Activated CD4-positive, alpha-beta T cell treated with anti-CD3 and anti-CD28 coated beads, Interleukin-2, Interleukin-4, amounts not matched to agents 100 ng/mL and 50 ng/mL, durations not matched to agents 16 hours and 8 hours (primary cell): ENCODE measurements at regions not wholly inside any gene's neighbourhood (a gene's known extent, or its start where the extent isn't known, plus 50 kb on each side); places are given as distances from the start of the nearest gene placed in this dataset.
"Not testable (repeated sequence)": the region's sequence is repeated elsewhere in the genome, so short reads cannot be mapped to it uniquely, and the experiment has no call there.

Experiments
- DNase-seq: peaks from one replicate; pipeline ENCODE4 v3.0.0-alpha.2; 2020; ENCODE audit warnings: low spot score

DNA sequence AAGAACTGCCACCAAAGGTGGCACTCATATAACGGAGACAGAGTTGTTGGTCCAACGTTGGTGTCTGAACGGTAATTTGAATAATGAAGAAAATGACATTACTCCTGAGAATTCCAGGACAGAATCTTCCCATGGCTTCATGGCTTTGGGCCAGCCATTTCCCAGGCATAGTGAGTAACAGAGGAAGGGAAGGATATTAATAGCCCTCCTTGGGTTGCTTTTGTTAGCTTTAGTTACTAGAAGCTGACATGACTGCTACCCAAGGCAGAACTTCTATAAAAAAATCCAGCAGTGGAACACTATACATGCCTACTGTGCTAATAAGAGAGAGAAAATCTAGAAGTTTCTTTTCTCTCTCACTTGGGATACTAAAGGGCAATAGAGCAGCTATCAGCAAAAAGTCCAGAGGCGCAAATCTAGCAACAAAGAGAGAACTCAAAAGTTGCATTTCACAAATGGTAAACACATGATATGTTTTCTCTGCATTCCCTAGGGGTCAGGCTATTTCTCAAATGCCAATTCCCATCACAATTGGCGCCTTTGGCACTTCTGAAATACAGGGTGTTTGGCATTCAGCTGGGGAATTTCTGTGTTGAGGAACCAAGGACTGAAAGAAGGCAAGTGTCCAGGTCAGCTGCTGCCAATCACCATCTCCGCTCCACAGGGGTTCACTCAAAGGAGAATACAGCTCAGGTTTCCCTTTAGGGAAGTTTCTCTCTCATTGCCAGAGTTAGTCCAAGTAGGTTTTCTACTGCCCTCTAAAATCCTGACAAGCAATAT, 160.8 kb upstream of the KYNU start:
- DNase-seq: no peak

DNA sequence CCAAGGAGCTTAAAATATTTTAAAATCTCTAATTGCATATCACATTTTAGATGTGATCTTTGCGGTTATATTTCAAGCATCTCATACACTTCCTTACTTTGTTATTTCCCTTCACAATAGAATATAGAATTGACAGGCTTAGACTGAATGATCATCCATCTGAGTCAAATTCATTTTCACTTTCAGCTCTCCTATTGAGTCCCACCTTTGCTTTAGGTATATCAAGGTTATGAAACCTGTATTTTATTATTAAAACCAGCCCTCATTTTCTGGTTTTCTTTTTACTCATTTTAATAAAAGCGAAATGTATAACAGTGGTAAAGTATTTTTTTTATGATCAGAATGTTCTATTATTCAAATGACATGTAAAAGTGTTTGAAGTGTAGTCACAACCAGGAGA, 162.9 kb upstream of the KYNU start:
- no peak for DNase-seq

DNA sequence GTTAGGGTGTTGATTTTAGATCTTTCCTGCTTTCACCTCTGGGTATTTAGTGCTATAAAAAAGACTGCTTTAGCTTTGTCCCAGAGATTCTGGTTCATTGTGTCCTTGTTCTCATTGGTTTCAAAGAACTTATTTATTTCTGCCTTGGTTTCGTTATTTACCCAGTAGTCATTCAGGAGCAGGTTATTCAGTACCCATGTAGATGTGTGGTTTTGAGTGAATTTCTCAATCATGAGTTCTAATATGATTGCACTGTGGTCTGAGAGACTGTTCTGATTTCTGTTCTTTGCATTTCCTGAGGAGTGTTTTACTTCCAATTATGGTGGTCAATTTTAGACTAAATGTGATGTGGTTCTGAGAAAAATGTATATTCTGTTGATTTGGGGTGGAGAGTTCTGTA, 167.1 kb upstream of the KYNU start:
- DNase-seq: no peak

- DNase-seq: no peak
These were observed 170.1 kb upstream of the KYNU start for GRCh38 chr2:142707318-142707717.

- not testable (repeated sequence) for DNase-seq
These were observed 175.1 kb upstream of the KYNU start for GRCh38 chr2:142702397-142702796.

DNA sequence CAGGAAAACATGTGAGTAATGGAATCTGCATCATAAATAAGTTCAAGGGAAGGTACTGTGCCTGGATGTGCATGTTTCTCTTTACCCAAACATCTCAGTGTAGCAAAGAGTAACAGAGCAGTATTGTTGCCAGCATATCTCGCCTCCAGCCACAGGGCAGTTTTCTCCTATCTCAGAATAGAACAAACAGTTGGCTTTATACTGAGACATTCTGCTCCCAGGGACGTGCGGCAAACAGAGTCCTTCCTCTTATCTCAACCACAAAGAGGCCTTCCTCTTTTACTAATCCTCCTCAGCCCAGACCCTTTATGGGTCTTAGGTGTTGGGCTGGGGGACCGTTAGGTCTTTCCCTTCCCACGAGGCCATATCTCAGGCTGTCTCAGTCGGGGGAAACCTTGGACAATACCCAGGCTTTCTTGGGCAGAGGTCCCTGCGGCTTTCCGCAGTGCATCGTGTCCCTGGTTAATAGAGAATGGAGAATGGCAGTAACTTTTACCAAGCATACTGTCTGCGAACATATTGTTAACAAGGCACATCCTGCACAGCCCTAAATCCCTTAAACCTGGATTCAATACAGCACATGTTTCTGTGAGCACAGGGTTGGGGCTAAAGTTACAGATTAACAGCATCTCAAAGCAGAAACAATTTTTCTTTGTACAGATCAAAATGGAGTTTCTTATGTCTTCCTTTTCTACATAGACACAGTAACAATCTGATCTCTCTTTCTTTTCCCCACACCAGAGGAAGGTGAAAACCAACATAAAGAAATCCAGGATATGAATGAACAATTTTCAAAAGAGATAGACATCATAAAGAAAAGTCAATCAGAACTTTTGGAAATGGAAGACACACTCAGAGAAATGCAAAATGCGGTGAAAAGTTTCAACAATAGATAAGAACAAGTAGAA, 181.9 kb upstream of the KYNU start:
- not testable (repeated sequence) for DNase-seq

GRCh38 chr2:142694282-142694681, 183.2 kb upstream of the KYNU start:
- DNase-seq: no peak

GRCh38 chr2:142693171-142693950, 184.1 kb upstream of the KYNU start:
- DNase-seq: no peak

DNA sequence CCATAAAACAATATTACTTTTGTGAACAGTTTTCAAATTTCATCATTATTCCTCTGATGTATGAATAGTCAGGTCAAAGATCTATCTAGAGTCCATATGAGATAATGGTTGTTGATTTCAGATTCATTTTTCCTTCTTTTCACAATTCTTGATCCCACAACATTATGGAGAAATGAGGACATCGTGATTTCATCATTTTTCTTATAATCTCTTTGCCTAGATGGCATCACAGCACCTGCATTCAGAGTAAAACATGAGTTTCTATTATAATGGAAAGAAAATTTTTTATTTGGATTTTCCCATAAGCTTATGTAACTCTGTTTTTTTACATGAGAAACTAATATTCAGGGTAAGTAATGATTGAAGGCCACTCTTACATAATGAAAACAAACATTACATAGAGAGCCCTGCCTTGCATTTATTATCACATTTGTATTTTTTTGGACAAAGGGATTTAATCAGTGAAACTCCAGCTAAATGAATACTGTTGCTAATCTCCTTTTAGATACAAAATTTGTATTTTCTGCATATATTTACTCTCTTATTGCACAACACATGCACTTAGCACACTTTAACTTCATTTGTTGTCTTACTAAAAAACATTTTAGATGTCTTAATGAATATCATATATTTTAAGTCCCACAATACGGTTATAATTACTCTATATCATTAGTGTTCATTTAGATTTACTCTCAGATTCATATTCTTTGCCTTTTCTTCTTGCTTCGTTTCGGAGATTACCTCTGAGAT, 188.4 kb upstream of the KYNU start:
- no peak for DNase-seq

GRCh38 chr2:142687509-142687908, 190.0 kb upstream of the KYNU start:
- no peak for DNase-seq

GRCh38 chr2:142687075-142687474, 190.4 kb upstream of the KYNU start:
- no peak for DNase-seq

- no peak for DNase-seq
These were observed 192.8 kb upstream of the KYNU start for GRCh38 chr2:142684667-142685066.

DNA sequence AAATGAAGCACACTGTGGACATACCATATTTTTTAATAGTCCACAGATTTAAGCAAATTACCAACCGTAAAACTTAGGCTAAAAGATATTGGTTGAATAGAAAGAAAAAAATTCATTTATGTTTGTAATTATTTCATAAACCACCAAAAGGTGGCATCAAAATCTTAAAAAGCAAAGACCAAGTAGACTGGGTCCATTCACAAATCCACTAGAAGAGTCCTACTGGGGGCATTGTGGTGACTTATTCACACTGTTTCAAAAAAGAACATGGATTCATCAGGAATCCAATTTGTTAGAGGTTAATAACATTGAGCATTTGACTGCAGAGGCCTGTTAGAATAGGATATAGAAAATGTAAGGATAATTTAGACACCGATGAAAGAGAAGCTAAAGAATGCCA, 194.9 kb upstream of the KYNU start:
- DNase-seq: no peak

- no peak for DNase-seq
These were observed 195.5 kb upstream of the KYNU start for GRCh38 chr2:142681952-142682351.

- no peak for DNase-seq
These were observed 199.3 kb upstream of the KYNU start for GRCh38 chr2:142678164-142678563.

DNA sequence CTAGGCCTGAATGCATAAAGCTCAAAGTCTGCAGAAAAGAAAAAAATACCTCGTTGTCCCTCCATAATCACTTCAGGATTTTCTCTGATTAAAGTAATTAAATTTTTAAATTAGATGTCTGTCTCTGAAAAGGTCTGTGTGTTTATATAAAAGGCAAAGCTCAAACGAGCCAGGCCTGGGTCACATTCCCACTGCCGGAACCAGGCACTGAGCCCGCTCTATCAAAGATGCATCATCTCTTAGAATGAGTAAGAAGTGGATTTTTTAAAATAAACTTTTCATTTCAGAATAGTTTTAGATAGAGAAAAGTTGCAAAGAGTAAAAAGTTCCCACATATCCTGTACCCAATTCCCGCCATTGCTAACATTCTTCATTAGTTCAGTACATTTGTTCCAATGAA, 202.1 kb upstream of the KYNU start:
- no peak for DNase-seq

GRCh38 chr2:142673836-142674235, 203.6 kb upstream of the KYNU start:
- no peak for DNase-seq

DNA sequence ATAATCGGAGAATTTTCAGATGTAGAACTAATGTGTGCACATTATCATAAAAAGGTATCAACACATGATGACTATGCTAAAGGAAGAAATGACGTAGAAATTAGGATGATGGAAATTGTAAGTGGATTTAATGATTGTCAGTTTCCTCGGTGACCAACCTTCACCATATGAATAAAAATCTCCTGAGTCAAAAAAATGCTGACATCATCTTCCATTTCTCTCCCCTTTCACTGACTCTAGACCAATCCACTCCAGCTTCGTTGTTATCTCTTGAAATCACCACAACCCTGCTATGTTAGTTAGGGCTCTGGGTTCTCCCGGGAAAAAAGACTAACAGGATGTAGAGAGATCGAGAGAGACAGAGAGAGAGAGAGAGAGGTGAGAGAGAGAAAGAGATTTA, 204.8 kb upstream of the KYNU start:
- DNase-seq: no peak

DNA sequence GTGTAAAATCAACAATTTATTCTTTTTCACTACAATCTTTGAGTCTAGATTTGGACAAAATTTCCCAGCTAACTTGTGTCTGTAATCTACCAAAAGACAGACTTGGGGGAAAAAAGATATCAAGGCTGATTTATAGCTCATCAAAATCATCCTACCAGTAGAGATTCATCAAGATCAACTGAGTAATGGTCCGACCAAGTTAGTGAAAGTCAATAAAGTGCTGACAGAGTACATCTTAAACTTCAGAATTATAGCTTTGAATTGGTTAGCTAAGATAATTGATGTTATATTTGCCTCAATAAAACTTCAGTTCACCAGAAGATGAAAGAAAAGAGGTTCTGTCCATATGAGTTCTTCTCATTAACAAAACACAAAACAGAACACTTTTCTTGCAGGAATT, 207.1 kb upstream of the KYNU start:
- DNase-seq: no peak

GRCh38 chr2:142668420-142668819, 209.0 kb upstream of the KYNU start:
- no peak for DNase-seq

DNA sequence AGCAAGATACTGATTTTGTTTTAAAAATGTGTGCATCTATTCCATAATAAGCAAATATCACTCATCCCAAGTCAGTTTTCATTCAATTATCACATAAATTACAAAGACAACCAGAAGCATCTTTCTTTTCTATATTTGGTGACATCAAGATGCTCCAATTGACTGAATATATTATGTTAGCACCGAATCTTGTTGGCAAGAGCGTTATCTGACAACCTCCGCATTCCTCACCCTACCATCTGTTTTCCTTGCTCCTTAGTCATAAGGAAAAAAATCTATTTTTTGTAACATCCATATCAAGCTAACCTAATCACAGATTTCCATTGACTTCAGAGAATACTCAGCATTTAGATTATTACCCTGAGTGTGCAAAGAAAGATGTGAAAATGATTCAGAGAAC, 212.2 kb upstream of the KYNU start:
- DNase-seq: no peak

DNA sequence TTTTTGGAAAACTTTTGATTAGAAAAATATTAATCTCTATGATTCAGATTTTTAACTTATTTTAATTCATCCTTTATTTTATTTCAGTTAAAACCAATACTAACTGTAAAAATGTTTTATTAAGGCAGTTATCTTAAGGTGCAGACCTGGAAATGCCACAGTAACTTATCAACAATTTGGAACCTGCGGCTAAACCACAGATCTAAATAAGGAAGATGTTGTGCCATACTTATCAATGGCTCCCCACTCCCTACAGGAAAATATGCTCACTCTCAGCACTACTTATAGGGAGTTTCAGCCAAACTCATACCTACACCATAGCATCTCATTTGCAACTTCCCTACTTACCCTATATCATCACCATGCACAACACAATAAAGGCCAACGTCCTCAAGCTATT, 226.9 kb upstream of the KYNU start:
- no peak for DNase-seq
